PC-9 (cell line): ENCODE measurements at regions not wholly inside any gene's neighbourhood (a gene's known extent, or its start where the extent isn't known, plus 50 kb on each side); places are given as distances from the start of the nearest gene placed in this dataset.

Experiments
- BruUV-seq: library from RNA; stranded (reverse); fragments of 400-500 nt; replicated peaks from 2 replicates; lab custom pipeline; 2021; lab: Mats Ljungman, UMichigan
- CTCF ChIA-PET: fragments of 300-600 bp; sonication (Branson Sonifier 250); formaldehyde crosslinking; loops from one replicate; lab custom pipeline; 2022; ENCODE audit warnings: antibody characterized with exemption; lab: Charles Lee
- POLR2A ChIA-PET: fragments of 300-600 bp; sonication (Branson Sonifier 250); formaldehyde crosslinking; loops from one replicate; lab custom pipeline; 2022; ENCODE audit warnings: antibody characterized with exemption; ENCODE audit not compliant: unreplicated experiment; lab: Charles Lee
- DNase-seq, 2 experiments: peaks; one replicate each; pipeline versions ENCODE4 v3.0.0 to v3.0.0-alpha.2; 2015 to 2022; ENCODE audit warnings: mixed read lengths in 1 of 2
- H2AFZ ChIP-seq: fragments of 200-600 bp; sonication (generic); 2 replicates; pipeline ENCODE4 v1.8.1; 2017; ENCODE audit warnings: antibody characterized with exemption
- H3F3A ChIP-seq: fragments of 200-600 bp; sonication (generic); 2 replicates; pipeline ENCODE4 v1.8.1; 2017; ENCODE audit warnings: antibody characterized with exemption, mild to moderate bottlenecking, low read depth; ENCODE audit not compliant: insufficient read depth
- H3K27ac ChIP-seq: fragments of 200-600 bp; sonication (generic); 2 replicates; pipeline ENCODE4 v1.6.1; 2016; ENCODE audit warnings: mixed run types
- H3K27me3 ChIP-seq: fragments of 200-600 bp; sonication (generic); 2 replicates; pipeline ENCODE4 v1.6.1; 2016; ENCODE audit warnings: low read depth, mixed run types; ENCODE audit not compliant: insufficient read depth
- H3K36me3 ChIP-seq: fragments of 200-600 bp; sonication (generic); 2 replicates; pipeline ENCODE4 v1.6.1; 2016; ENCODE audit warnings: low read depth, mixed run types
- H3K4me1 ChIP-seq: fragments of 200-600 bp; sonication (generic); replicated peaks from 2 replicates; pipeline ENCODE4 v1.6.1; 2016; ENCODE audit warnings: mixed run types; ENCODE audit not compliant: insufficient read depth
- H3K4me2 ChIP-seq: fragments of 200-600 bp; sonication (generic); 2 replicates; pipeline ENCODE4 v1.6.1; 2017; ENCODE audit warnings: mixed run types
- H3K4me3 ChIP-seq: fragments of 200-600 bp; sonication (generic); 2 replicates; pipeline ENCODE4 v1.6.1; 2016; ENCODE audit warnings: mixed run types
- H3K79me2 ChIP-seq: fragments of 200-600 bp; sonication (generic); 2 replicates; pipeline ENCODE4 v1.6.1; 2017; ENCODE audit warnings: low read depth, mixed run types
- H3K9me2 ChIP-seq: fragments of 200-600 bp; sonication (generic); 2 replicates; pipeline ENCODE4 v1.8.1; 2017; ENCODE audit warnings: mild to moderate bottlenecking; ENCODE audit not compliant: insufficient read depth
- H3K9me3 ChIP-seq: fragments of 200-600 bp; sonication (generic); 2 replicates; pipeline ENCODE4 v1.8.1; 2016; ENCODE audit warnings: low read depth; ENCODE audit not compliant: insufficient read depth
- H4K20me1 ChIP-seq: fragments of 200-600 bp; sonication (generic); 2 replicates; pipeline ENCODE4 v1.8.1; 2017; ENCODE audit not compliant: insufficient read depth
- CTCF ChIP-seq: fragments of 200-600 bp; sonication (generic); conservative IDR thresholded peaks from 2 replicates; pipeline ENCODE4 v1.6.1; 2017; ENCODE audit warnings: mixed run types, antibody characterized with exemption, mild to moderate bottlenecking, moderate library complexity
- EZH2 ChIP-seq: fragments of 200-600 bp; sonication (generic); IDR thresholded peaks from 2 replicates; pipeline ENCODE4 v1.8.0; 2017; ENCODE audit warnings: antibody characterized with exemption, low read depth
- intact Hi-C: fragments of 100-400 bp; cut with micrococcal nuclease; formaldehyde crosslinking; loops from one replicate; pipeline ENCODE4 v1.10.0; 2022; ENCODE audit not compliant: unreplicated experiment

- no peaks in the 10 kb centered on the region for H3K9me2 ChIP-seq
- no peaks in the 10 kb centered on the region for H3K27me3 ChIP-seq
- CTCF ChIA-PET = no interaction called here
- no peak overlapping the region for H3K27ac ChIP-seq
- H3F3A ChIP-seq = no peaks in the 10 kb centered on the region
- intact Hi-C loops = no loop called here
- TF ChIP-seq EZH2 (no peak), CTCF (no peak)
- BruUV-seq = no TSS peak
- no peaks in the 10 kb centered on the region for H3K4me1 ChIP-seq
- no peaks in the 10 kb centered on the region for H3K36me3 ChIP-seq
- H3K4me2 ChIP-seq = no peak overlapping the region
- H4K20me1 ChIP-seq = no peaks in the 10 kb centered on the region
- no peak overlapping the region for H3K4me3 ChIP-seq
- H2AFZ ChIP-seq = no peak overlapping the region
- no peaks in the 10 kb centered on the region for H3K9me3 ChIP-seq
- POLR2A ChIA-PET = no interaction called here
- H3K79me2 ChIP-seq = no peaks in the 10 kb centered on the region
- DNase-seq = no peak
Observed at GRCh38 chr4:108236264-108236663, 67.5 kb upstream of the LEF1 start.

- H3K9me2 ChIP-seq = no peaks in the 10 kb centered on the region
- no peaks in the 10 kb centered on the region for H3K79me2 ChIP-seq
- POLR2A ChIA-PET = interaction anchor here (0.5 kb wide), 1 partner anchor 1211 kb away, joined by 5 read pairs; no protein-coding TSS in a partner anchor
- no peak overlapping the region for H2AFZ ChIP-seq
- no peak for DNase-seq
- no peaks in the 10 kb centered on the region for H3K4me1 ChIP-seq
- intact Hi-C loops = no loop called here
- TF ChIP-seq EZH2 (no peak), CTCF (no peak)
- H3K9me3 ChIP-seq = no peaks in the 10 kb centered on the region
- H3K4me3 ChIP-seq = no peak overlapping the region
- no peak overlapping the region for H3K4me2 ChIP-seq
- BruUV-seq = no TSS peak
- CTCF ChIA-PET = no interaction called here
- no peaks in the 10 kb centered on the region for H3K36me3 ChIP-seq
- H3K27ac ChIP-seq = no peak overlapping the region
- no peaks in the 10 kb centered on the region for H3K27me3 ChIP-seq
- H4K20me1 ChIP-seq = no peaks in the 10 kb centered on the region
- H3F3A ChIP-seq = no peaks in the 10 kb centered on the region
Observed at GRCh38 chr4:108227923-108228322, 59.2 kb upstream of the LEF1 start.

- no TSS peak for BruUV-seq
- Histone ChIP-seq H3K4me1 (no peaks in the 10 kb centered on the region), H4K20me1 (no peaks in the 10 kb centered on the region), H3K27me3 (no peaks in the 10 kb centered on the region), H3F3A (no peaks in the 10 kb centered on the region), H3K4me2 (no peak overlapping the region), H3K27ac (no peak overlapping the region), H3K9me3 (no peaks in the 10 kb centered on the region), H3K36me3 (no peaks in the 10 kb centered on the region), H2AFZ (no peak overlapping the region), H3K79me2 (no peaks in the 10 kb centered on the region), H3K4me3 (no peak overlapping the region), H3K9me2 (no peaks in the 10 kb centered on the region)
- no peak for DNase-seq
- no peak for TF ChIP-seq CTCF
- no peak for TF ChIP-seq EZH2
- intact Hi-C loops = no loop called here
- ChIA-PET POLR2A (no interaction called here), CTCF (no interaction called here)
Observed at GRCh38 chr4:108224611-108225053, 55.9 kb upstream of the LEF1 start.
